LoVo (cell line): ENCODE measurements at regions not wholly inside any gene's neighbourhood (a gene's known extent, or its start where the extent isn't known, plus 50 kb on each side); places are given as distances from the start of the nearest gene placed in this dataset.
"Not testable (repeated sequence)": the region's sequence is repeated elsewhere in the genome, so short reads cannot be mapped to it uniquely, and the experiment has no call there.

Experiments used
- DNase-seq: peaks from one replicate; pipeline ENCODE4 v3.0.0-alpha.2; 2016; ENCODE audit warnings: low spot score

GRCh38 chr4:148542922-148543623 is 100.9 kb upstream of the NR3C2 start:
- no peak for DNase-seq

GRCh38 chr4:148540622-148541326 is 98.6 kb upstream of the NR3C2 start:
- DNase-seq = no peak

GRCh38 chr4:148539387-148539786 is 97.2 kb upstream of the NR3C2 start:
- peak; percentile 29 for DNase-seq

GRCh38 chr4:148533851-148534250 is 91.6 kb upstream of the NR3C2 start:
- DNase-seq = not testable (repeated sequence)

GRCh38 chr4:148530114-148530513 is 87.9 kb upstream of the NR3C2 start:
- no peak for DNase-seq

GRCh38 chr4:148527571-148527970 is 85.4 kb upstream of the NR3C2 start:
- DNase-seq = no peak

GRCh38 chr4:148522995-148523394 is 80.8 kb upstream of the NR3C2 start:
- no peak for DNase-seq

- peak; percentile 56 for DNase-seq
Measured at GRCh38 chr4:148515248-148515647, 73.0 kb upstream of the NR3C2 start.

- no peak for DNase-seq
Measured at GRCh38 chr4:148514581-148514980, 72.4 kb upstream of the NR3C2 start.

- DNase-seq = no peak
Measured at GRCh38 chr4:148514041-148514440, 71.8 kb upstream of the NR3C2 start.

- DNase-seq = no peak
Measured at GRCh38 chr4:148510211-148510610, 68.0 kb upstream of the NR3C2 start.

GRCh38 chr4:148503681-148504080 is 61.5 kb upstream of the NR3C2 start:
- DNase-seq = no peak

- no peak for DNase-seq
Measured at GRCh38 chr4:148497258-148497657, 55.0 kb upstream of the NR3C2 start.

GRCh38 chr4:148495463-148495862 is 53.2 kb upstream of the NR3C2 start:
- no peak for DNase-seq
